GM21423 (cell line): ENCODE measurements at regions not wholly inside any gene's neighbourhood (a gene's known extent, or its start where the extent isn't known, plus 50 kb on each side); places are given as distances from the start of the nearest gene placed in this dataset.
"Not testable (repeated sequence)": the region's sequence is repeated elsewhere in the genome, so short reads cannot be mapped to it uniquely, and the experiment has no call there.

ENCODE experiments used
- ATAC-seq: cut with Tn5 transposase; IDR thresholded peaks from one replicate; pipeline ENCODE4 v1.9.1; 2021; ENCODE audit warnings: mild to moderate bottlenecking, moderate library complexity; ENCODE audit not compliant: unreplicated experiment

- ATAC-seq, result not testable (repeated sequence)
These were observed 293.0 kb upstream of the NOTCH2NLA start for GRCh38 chr1:146521804-146522203.

- ATAC-seq, result not testable (repeated sequence)
These were observed 284.9 kb upstream of the NOTCH2NLA start for GRCh38 chr1:146513754-146514153.

GRCh38 chr1:146511047-146511777, 282.4 kb upstream of the NOTCH2NLA start:
- not testable (repeated sequence) for ATAC-seq

- not testable (repeated sequence) for ATAC-seq
These were observed 281.6 kb upstream of the NOTCH2NLA start for GRCh38 chr1:146510248-146510983.

- not testable (repeated sequence) for ATAC-seq
These were observed 275.3 kb upstream of the NOTCH2NLA start for GRCh38 chr1:146504121-146504520.

- not testable (repeated sequence) for ATAC-seq
These were observed 258.7 kb upstream of the NOTCH2NLA start for GRCh38 chr1:146487555-146487954.

- not testable (repeated sequence) for ATAC-seq
These were observed 258.3 kb upstream of the NOTCH2NLA start for GRCh38 chr1:146487155-146487554.

GRCh38 chr1:146486300-146487014, 257.6 kb upstream of the NOTCH2NLA start:
- ATAC-seq, result not testable (repeated sequence)

GRCh38 chr1:146484195-146484594, 255.4 kb upstream of the NOTCH2NLA start:
- ATAC-seq, result not testable (repeated sequence)

GRCh38 chr1:146479188-146479587, 250.4 kb upstream of the NOTCH2NLA start:
- ATAC-seq, result not testable (repeated sequence)

GRCh38 chr1:146478125-146478720, 249.4 kb upstream of the NOTCH2NLA start:
- ATAC-seq, result not testable (repeated sequence)

GRCh38 chr1:146475086-146475485, 246.3 kb upstream of the NOTCH2NLA start:
- not testable (repeated sequence) for ATAC-seq

- not testable (repeated sequence) for ATAC-seq
These were observed 245.4 kb upstream of the NOTCH2NLA start for GRCh38 chr1:146474216-146474615.

GRCh38 chr1:146472192-146472861, 243.5 kb upstream of the NOTCH2NLA start:
- ATAC-seq, result peak; percentile 88

GRCh38 chr1:146459939-146460338, 231.1 kb upstream of the NOTCH2NLA start:
- not testable (repeated sequence) for ATAC-seq

GRCh38 chr1:146459308-146459707, 230.5 kb upstream of the NOTCH2NLA start:
- ATAC-seq, result not testable (repeated sequence)

- ATAC-seq, result not testable (repeated sequence)
These were observed 220.0 kb upstream of the NOTCH2NLA start for GRCh38 chr1:146448877-146449246.

- ATAC-seq, result not testable (repeated sequence)
These were observed 219.5 kb upstream of the NOTCH2NLA start for GRCh38 chr1:146448212-146448876.

GRCh38 chr1:146443871-146444222, 215.0 kb upstream of the NOTCH2NLA start:
- not testable (repeated sequence) for ATAC-seq
